Hepatocyte (in vitro differentiated cells): ENCODE measurements at regions not wholly inside any gene's neighbourhood (a gene's known extent, or its start where the extent isn't known, plus 50 kb on each side); places are given as distances from the start of the nearest gene placed in this dataset.
"Not testable (repeated sequence)": the region's sequence is repeated elsewhere in the genome, so short reads cannot be mapped to it uniquely, and the experiment has no call there.

Experiments used
- DNase-seq: peaks from one replicate; pipeline ENCODE4 v3.0.0-alpha.2; 2016; ENCODE audit warnings: low spot score
- H2AFZ ChIP-seq: fragments of 200-600 bp; sonication (generic); 2 replicates; pipeline ENCODE4 v1.6.0; 2016; ENCODE audit warnings: antibody characterized with exemption, mild to moderate bottlenecking
- H3K27ac ChIP-seq: fragments of 200-600 bp; sonication (generic); 2 replicates; pipeline ENCODE4 v1.5.1; 2016; ENCODE audit warnings: mild to moderate bottlenecking
- H3K27me3 ChIP-seq: fragments of 200-600 bp; sonication (generic); 2 replicates; pipeline ENCODE4 v1.6.1; 2016
- H3K36me3 ChIP-seq: fragments of 200-600 bp; sonication (generic); replicated peaks from 2 replicates; pipeline ENCODE4 v1.5.1; 2016; ENCODE audit warnings: low read depth; ENCODE audit not compliant: insufficient read depth
- H3K4me1 ChIP-seq: fragments of 200-600 bp; sonication (generic); 2 replicates; pipeline ENCODE4 v1.5.1; 2016; ENCODE audit warnings: mild to moderate bottlenecking, moderate library complexity; ENCODE audit not compliant: insufficient read depth
- H3K4me2 ChIP-seq: fragments of 200-600 bp; sonication (generic); 2 replicates; pipeline ENCODE4 v1.6.0; 2016
- H3K4me3 ChIP-seq: fragments of 200-600 bp; sonication (generic); 2 replicates; pipeline ENCODE4 v1.5.1; 2016; ENCODE audit warnings: mild to moderate bottlenecking
- H3K79me2 ChIP-seq: fragments of 200-600 bp; sonication (generic); 2 replicates; pipeline ENCODE4 v1.6.0; 2017; ENCODE audit warnings: mild to moderate bottlenecking
- H3K9me2 ChIP-seq: fragments of 200-600 bp; sonication (generic); replicated peaks from 2 replicates; pipeline ENCODE4 v1.6.0; 2017; ENCODE audit warnings: mild to moderate bottlenecking; ENCODE audit not compliant: insufficient read depth
- H3K9me3 ChIP-seq: fragments of 200-600 bp; sonication (generic); 2 replicates; pipeline ENCODE4 v1.5.1; 2016; ENCODE audit warnings: low read depth, mild to moderate bottlenecking
- H4K20me1 ChIP-seq: fragments of 200-600 bp; sonication (generic); 2 replicates; pipeline ENCODE4 v1.6.0; 2016; ENCODE audit warnings: mild to moderate bottlenecking; ENCODE audit not compliant: insufficient read depth, poor library complexity, severe bottlenecking
- CTCF ChIP-seq: fragments of 200-600 bp; sonication (generic); IDR thresholded peaks from 2 replicates; pipeline ENCODE4 v1.5.1; 2016; ENCODE audit warnings: antibody characterized with exemption, mild to moderate bottlenecking; ENCODE audit not compliant: poor library complexity
- EZH2 ChIP-seq: fragments of 200-600 bp; sonication (generic); IDR thresholded peaks from 2 replicates; pipeline ENCODE4 v1.6.1; 2016; ENCODE audit warnings: antibody characterized with exemption, mild to moderate bottlenecking, borderline replicate concordance
- EZH2phosphoT487 ChIP-seq: fragments of 200-600 bp; sonication (generic); IDR thresholded peaks from one replicate; pipeline ENCODE4 v1.6.1; 2018; ENCODE audit warnings: antibody characterized with exemption, mild to moderate bottlenecking, low read depth, moderate library complexity; ENCODE audit not compliant: unreplicated experiment, severe bottlenecking
- WGBS: methylation state at CpG from one replicate; pipeline ENCODE4 v1.1.6; 2016; ENCODE audit warnings: low lambda C conversion rate; ENCODE audit errors: missing lambda C conversion rate; 5-methylcytosine and 5-hydroxymethylcytosine counted together

- no peak overlapping the region for H2AFZ ChIP-seq
- 96% methylated on average over 4 of the region's 4 CpGs for WGBS
- H3K4me3 ChIP-seq = no peak overlapping the region
- peaks cover 2% of the 10 kb centered on the region for H4K20me1 ChIP-seq
- no peaks in the 10 kb centered on the region for H3K36me3 ChIP-seq
- H3K27ac ChIP-seq = no peak overlapping the region
- H3K27me3 ChIP-seq = no peaks in the 10 kb centered on the region
- no peaks in the 10 kb centered on the region for H3K4me1 ChIP-seq
- no peak for TF ChIP-seq EZH2
- no peak for TF ChIP-seq CTCF
- no peak for TF ChIP-seq EZH2phosphoT487
- H3K4me2 ChIP-seq = no peak overlapping the region
- H3K9me2 ChIP-seq = no peaks in the 10 kb centered on the region
- no peaks in the 10 kb centered on the region for H3K9me3 ChIP-seq
- DNase-seq = no peak
- peaks cover 17% of the 10 kb centered on the region for H3K79me2 ChIP-seq
Measured at GRCh38 chr7:67309764-67310549, 313.3 kb downstream of the TYW1 start.

GRCh38 chr7:67311901-67312300 is 315.3 kb downstream of the TYW1 start:
- no peak for TF ChIP-seq EZH2
- no peak for TF ChIP-seq CTCF
- no peak for TF ChIP-seq EZH2phosphoT487
- Histone ChIP-seq H3K27me3 (no peaks in the 10 kb centered on the region), H4K20me1 (no peaks in the 10 kb centered on the region), H3K4me2 (no peak overlapping the region), H3K9me3 (no peaks in the 10 kb centered on the region), H3K9me2 (no peaks in the 10 kb centered on the region), H3K79me2 (no peaks in the 10 kb centered on the region), H3K4me3 (no peak overlapping the region), H3K27ac (no peak overlapping the region), H3K4me1 (no peaks in the 10 kb centered on the region), H3K36me3 (no peaks in the 10 kb centered on the region), H2AFZ (no peak overlapping the region)
- no peak for DNase-seq
- WGBS = 87% methylated on average over 2 of the region's 2 CpGs

- H4K20me1 ChIP-seq = no peaks in the 10 kb centered on the region
- no peak overlapping the region for H3K27ac ChIP-seq
- no peaks in the 10 kb centered on the region for H3K4me1 ChIP-seq
- no peaks in the 10 kb centered on the region for H3K27me3 ChIP-seq
- H2AFZ ChIP-seq = no peak overlapping the region
- no peak overlapping the region for H3K4me3 ChIP-seq
- no peaks in the 10 kb centered on the region for H3K79me2 ChIP-seq
- H3K9me2 ChIP-seq = no peaks in the 10 kb centered on the region
- no peaks in the 10 kb centered on the region for H3K9me3 ChIP-seq
- no peak overlapping the region for H3K4me2 ChIP-seq
- no peaks in the 10 kb centered on the region for H3K36me3 ChIP-seq
- TF ChIP-seq EZH2phosphoT487 (no peak), CTCF (no peak), EZH2 (no peak)
- 88% methylated on average over 2 of the region's 2 CpGs for WGBS
- no peak for DNase-seq
Measured at GRCh38 chr7:67313213-67313612, 316.6 kb downstream of the TYW1 start.

GRCh38 chr7:67316902-67317301 is 320.3 kb downstream of the TYW1 start:
- not testable (repeated sequence) for H3K27me3 ChIP-seq, H3K9me3 ChIP-seq, DNase-seq, H4K20me1 ChIP-seq, H3K79me2 ChIP-seq, H2AFZ ChIP-seq, H3K27ac ChIP-seq, H3K4me2 ChIP-seq, H3K9me2 ChIP-seq, H3K4me3 ChIP-seq, H3K4me1 ChIP-seq, H3K36me3 ChIP-seq
- WGBS = 100% methylated on average over 4 of the region's 4 CpGs

DNA sequence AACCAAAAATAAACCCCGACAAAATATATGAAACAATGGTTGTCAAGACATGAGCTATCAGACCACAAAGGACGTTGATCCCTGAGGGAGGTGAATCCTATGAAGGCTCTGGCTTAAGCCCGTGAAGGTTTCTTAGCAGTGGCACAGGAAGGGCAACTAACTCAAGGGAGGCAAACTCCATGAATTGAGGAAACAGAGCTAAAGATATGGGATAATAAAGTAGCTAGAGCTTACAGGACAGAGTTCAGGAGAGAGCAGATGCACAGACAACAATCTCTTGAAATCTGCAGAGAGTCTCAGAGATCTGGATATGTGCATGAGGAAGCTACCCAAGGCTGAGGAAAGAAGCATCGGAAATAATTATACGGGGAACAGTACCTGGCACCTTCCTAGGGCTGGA is 331.6 kb downstream of the TYW1 start:
- H3K9me3 ChIP-seq, H3K4me3 ChIP-seq, H3K27me3 ChIP-seq, H3K9me2 ChIP-seq, H3K4me2 ChIP-seq, DNase-seq, H3K27ac ChIP-seq, H4K20me1 ChIP-seq, H3K36me3 ChIP-seq, H3K4me1 ChIP-seq, H3K79me2 ChIP-seq, H2AFZ ChIP-seq: not testable (repeated sequence)
- WGBS = 66% methylated on average over 5 of the region's 5 CpGs

GRCh38 chr7:67335165-67335564 is 338.5 kb downstream of the TYW1 start:
- H3K79me2 ChIP-seq, DNase-seq, H3K27me3 ChIP-seq, H3K36me3 ChIP-seq, H2AFZ ChIP-seq, H3K9me2 ChIP-seq, H3K4me3 ChIP-seq, H3K4me2 ChIP-seq, H3K27ac ChIP-seq, H3K9me3 ChIP-seq, H3K4me1 ChIP-seq, H4K20me1 ChIP-seq: not testable (repeated sequence)
- WGBS = 93% methylated on average over 1 of the region's 1 CpG
